ENCODE measurements at regions not wholly inside any gene's neighbourhood (a gene's known extent, or its start where the extent isn't known, plus 50 kb on each side); places are given as distances from the start of the nearest gene placed in this dataset.

GRCh38 chr6:10266061-10266460, 148.8 kb downstream of the TFAP2A start:
- in situ Hi-C loops (cut with HindIII; ENCODE audit: low pct_unique_long_range_greater_than_20kb, low sequenced_read_pairs): no loop called here
- DNase-seq (ENCODE audit: low read depth): no peak

GRCh38 chr6:10262505-10262904, 152.4 kb downstream of the TFAP2A start:
- in situ Hi-C loops (cut with HindIII; ENCODE audit: low pct_unique_long_range_greater_than_20kb, low sequenced_read_pairs): no loop called here
- no peak for DNase-seq (ENCODE audit: low read depth)

- in situ Hi-C loops (cut with HindIII; ENCODE audit: low pct_unique_long_range_greater_than_20kb, low sequenced_read_pairs): no loop called here
- no peak for DNase-seq (ENCODE audit: low read depth)
Observed at GRCh38 chr6:10259671-10260070, 155.2 kb downstream of the TFAP2A start.

GRCh38 chr6:10258341-10258740, 156.5 kb downstream of the TFAP2A start:
- no peak for DNase-seq (ENCODE audit: low read depth)
- in situ Hi-C loops (cut with HindIII; ENCODE audit: low pct_unique_long_range_greater_than_20kb, low sequenced_read_pairs): no loop called here

GRCh38 chr6:10256113-10256690, 158.7 kb downstream of the TFAP2A start:
- in situ Hi-C loops (cut with HindIII; ENCODE audit: low pct_unique_long_range_greater_than_20kb, low sequenced_read_pairs): no loop called here
- no peak for DNase-seq (ENCODE audit: low read depth)

GRCh38 chr6:10250655-10251220, 164.1 kb downstream of the TFAP2A start:
- no peak for DNase-seq (ENCODE audit: low read depth)
- in situ Hi-C loops (cut with HindIII; ENCODE audit: low pct_unique_long_range_greater_than_20kb, low sequenced_read_pairs): no loop called here

- in situ Hi-C loops (cut with HindIII; ENCODE audit: low pct_unique_long_range_greater_than_20kb, low sequenced_read_pairs): no loop called here
- DNase-seq (ENCODE audit: low read depth): no peak
Observed at GRCh38 chr6:10248378-10248843, 166.5 kb downstream of the TFAP2A start.

GRCh38 chr6:10237298-10238038, 177.4 kb downstream of the TFAP2A start:
- in situ Hi-C loops (cut with HindIII; ENCODE audit: low pct_unique_long_range_greater_than_20kb, low sequenced_read_pairs): no loop called here
- DNase-seq (ENCODE audit: low read depth): peak; percentile 70

GRCh38 chr6:10235344-10235743, 179.5 kb downstream of the TFAP2A start:
- in situ Hi-C loops (cut with HindIII; ENCODE audit: low pct_unique_long_range_greater_than_20kb, low sequenced_read_pairs): no loop called here
- DNase-seq (ENCODE audit: low read depth): no peak

- in situ Hi-C loops (cut with HindIII; ENCODE audit: low pct_unique_long_range_greater_than_20kb, low sequenced_read_pairs): no loop called here
- peak; percentile 26 for DNase-seq (ENCODE audit: low read depth)
Observed at GRCh38 chr6:10230531-10230930, 184.3 kb downstream of the TFAP2A start.

- no peak for DNase-seq (ENCODE audit: low read depth)
- in situ Hi-C loops (cut with HindIII; ENCODE audit: low pct_unique_long_range_greater_than_20kb, low sequenced_read_pairs): no loop called here
Observed at GRCh38 chr6:10223841-10224240, 191.0 kb downstream of the TFAP2A start.

- in situ Hi-C loops (cut with HindIII; ENCODE audit: low pct_unique_long_range_greater_than_20kb, low sequenced_read_pairs): no loop called here
- DNase-seq (ENCODE audit: low read depth): no peak
Observed at GRCh38 chr6:10221178-10221577, 193.7 kb downstream of the TFAP2A start.

GRCh38 chr6:10219510-10219909, 195.4 kb downstream of the TFAP2A start:
- no peak for DNase-seq (ENCODE audit: low read depth)
- in situ Hi-C loops (cut with HindIII; ENCODE audit: low pct_unique_long_range_greater_than_20kb, low sequenced_read_pairs): no loop called here

- in situ Hi-C loops (cut with HindIII; ENCODE audit: low pct_unique_long_range_greater_than_20kb, low sequenced_read_pairs): no loop called here
- DNase-seq (ENCODE audit: low read depth): no peak
Observed at GRCh38 chr6:10217111-10217510, 197.8 kb downstream of the TFAP2A start.

GRCh38 chr6:10215326-10216110, 199.4 kb downstream of the TFAP2A start:
- in situ Hi-C loops (cut with HindIII; ENCODE audit: low pct_unique_long_range_greater_than_20kb, low sequenced_read_pairs): no loop called here
- no peak for DNase-seq (ENCODE audit: low read depth)

GRCh38 chr6:10210052-10210451, 204.8 kb downstream of the TFAP2A start:
- in situ Hi-C loops (cut with HindIII; ENCODE audit: low pct_unique_long_range_greater_than_20kb, low sequenced_read_pairs): no loop called here
- peak; percentile 30 for DNase-seq (ENCODE audit: low read depth)

GRCh38 chr6:10205892-10206291, 209.0 kb downstream of the TFAP2A start:
- no peak for DNase-seq (ENCODE audit: low read depth)
- in situ Hi-C loops (cut with HindIII; ENCODE audit: low pct_unique_long_range_greater_than_20kb, low sequenced_read_pairs): no loop called here

- in situ Hi-C loops (cut with HindIII; ENCODE audit: low pct_unique_long_range_greater_than_20kb, low sequenced_read_pairs): no loop called here
- no peak for DNase-seq (ENCODE audit: low read depth)
Observed at GRCh38 chr6:10205120-10205519, 209.8 kb downstream of the TFAP2A start.

GRCh38 chr6:10203651-10204050, 211.2 kb downstream of the TFAP2A start:
- in situ Hi-C loops (cut with HindIII; ENCODE audit: low pct_unique_long_range_greater_than_20kb, low sequenced_read_pairs): no loop called here
- no peak for DNase-seq (ENCODE audit: low read depth)
